HEK293 (cell line): ENCODE measurements at regions not wholly inside any gene's neighbourhood (a gene's known extent, or its start where the extent isn't known, plus 50 kb on each side); places are given as distances from the start of the nearest gene placed in this dataset.

Experiments used
- CTCF ChIA-PET: fragments of 350-600 bp; formaldehyde crosslinking; extraction: SDS; loops from one replicate; lab custom pipeline; 2021; ENCODE audit warnings: antibody characterized with exemption; lab: Yijun Ruan, JAX
- POLR2A ChIA-PET: fragments of 300-600 bp; formaldehyde crosslinking; extraction: SDS; loops from one replicate; lab custom pipeline; 2020; ENCODE audit warnings: antibody characterized with exemption, inconsistent platforms; lab: Yijun Ruan, JAX
- H3K27ac ChIP-seq: fragments of 200-500 bp; sonication (Bioruptor generic); 2 replicates; pipeline ENCODE4 v1.5.1; 2014; ENCODE audit warnings: low read depth, low read length, control low read depth, inconsistent platforms; ENCODE audit errors: extremely low read depth
- H3K36me3 ChIP-seq, 2 experiments: fragments of 200-500 bp in 1 of 2; sonication (Bioruptor generic) in 1 of 2; 1 replicate in 1 of 2; 2 replicates in 1 of 2; pipeline ENCODE4 v1.5.1; 2014 to 2017; ENCODE audit warnings: inconsistent platforms in 2 of 2, low read length in 2 of 2; ENCODE audit not compliant: control insufficient read depth in 2 of 2, insufficient read depth in 1 of 2
- H3K4me1 ChIP-seq: fragments of 200-500 bp; sonication (Bioruptor generic); 2 replicates; pipeline ENCODE4 v1.5.1; 2014; ENCODE audit warnings: mild to moderate bottlenecking, low read length, inconsistent platforms; ENCODE audit not compliant: control insufficient read depth, insufficient read depth
- H3K4me3 ChIP-seq: 2 replicates; pipeline ENCODE4 v1.5.1; 2011; ENCODE audit warnings: low read depth, mild to moderate bottlenecking, control low read depth, low read length, moderate library complexity
- H3K9me3 ChIP-seq: fragments of 200-500 bp; sonication (Bioruptor generic); 2 replicates; pipeline ENCODE4 v1.5.1; 2014; ENCODE audit warnings: low read depth, low read length, inconsistent platforms; ENCODE audit not compliant: control insufficient read depth, insufficient read depth
- EGR2 ChIP-seq: fragments of 450-650 bp; formaldehyde crosslinking; IDR thresholded peaks from 2 replicates; pipeline ENCODE4 v1.5.1; 2016; ENCODE audit warnings: low read depth, missing biosample characterization, missing genetic modification characterization
- IKZF3 ChIP-seq: fragments of 450-650 bp; IDR thresholded peaks from 2 replicates; pipeline ENCODE4 v1.5.0; 2018; ENCODE audit warnings: missing biosample characterization, mild to moderate bottlenecking, missing genetic modification characterization, moderate library complexity
- KLF8 ChIP-seq: fragments of 450-650 bp; formaldehyde crosslinking; IDR thresholded peaks from 2 replicates; pipeline ENCODE4 v1.5.1; 2016; ENCODE audit warnings: missing biosample characterization, missing genetic modification characterization
- SCRT2 ChIP-seq: fragments of 450-650 bp; formaldehyde crosslinking; IDR thresholded peaks from 2 replicates; pipeline ENCODE4 v1.5.1; 2016; ENCODE audit warnings: missing biosample characterization, missing genetic modification characterization
- SP3 ChIP-seq: fragments of 450-650 bp; formaldehyde crosslinking; IDR thresholded peaks from 2 replicates; pipeline ENCODE4 v1.5.1; 2016; ENCODE audit warnings: missing biosample characterization, missing genetic modification characterization
- WT1 ChIP-seq: fragments of 450-650 bp; formaldehyde crosslinking; IDR thresholded peaks from 2 replicates; pipeline ENCODE4 v1.5.1; 2016; ENCODE audit warnings: missing biosample characterization, missing genetic modification characterization
- YY2 ChIP-seq: fragments of 450-650 bp; formaldehyde crosslinking; IDR thresholded peaks from 2 replicates; pipeline ENCODE4 v1.5.1; 2016; ENCODE audit warnings: missing biosample characterization, missing genetic modification characterization
- ZFP3 ChIP-seq: fragments of 450-650 bp; formaldehyde crosslinking; IDR thresholded peaks from 2 replicates; pipeline ENCODE4 v1.5.1; 2016; ENCODE audit warnings: low read depth, missing biosample characterization, missing genetic modification characterization
- ZFP69B ChIP-seq: fragments of 450-650 bp; formaldehyde crosslinking; IDR thresholded peaks from 2 replicates; pipeline ENCODE4 v1.5.1; 2016; ENCODE audit warnings: missing biosample characterization, missing genetic modification characterization
- ZIC2 ChIP-seq: fragments of 450-650 bp; formaldehyde crosslinking; IDR thresholded peaks from 2 replicates; pipeline ENCODE4 v1.5.1; 2016; ENCODE audit warnings: missing biosample characterization, missing genetic modification characterization
- ZNF112 ChIP-seq: fragments of 450-650 bp; formaldehyde crosslinking; IDR thresholded peaks from 2 replicates; pipeline ENCODE4 v1.5.0; 2017; ENCODE audit warnings: missing biosample characterization, missing genetic modification characterization
- ZNF155 ChIP-seq: fragments of 450-650 bp; formaldehyde crosslinking; IDR thresholded peaks from 2 replicates; pipeline ENCODE4 v1.5.1; 2016; ENCODE audit warnings: missing biosample characterization, missing genetic modification characterization
- ZNF19 ChIP-seq: fragments of 450-650 bp; formaldehyde crosslinking; IDR thresholded peaks from 2 replicates; pipeline ENCODE4; 2016; ENCODE audit warnings: missing biosample characterization, missing genetic modification characterization, low read depth
- ZNF350 ChIP-seq: fragments of 450-650 bp; formaldehyde crosslinking; IDR thresholded peaks from 2 replicates; pipeline ENCODE4 v1.5.0; 2017; ENCODE audit warnings: missing biosample characterization, mild to moderate bottlenecking, missing genetic modification characterization
- ZNF354C ChIP-seq: fragments of 450-650 bp; formaldehyde crosslinking; IDR thresholded peaks from 2 replicates; pipeline ENCODE4 v1.5.1; 2016; ENCODE audit warnings: missing biosample characterization, missing genetic modification characterization, low read depth, borderline replicate concordance
- ZNF544 ChIP-seq: fragments of 450-650 bp; formaldehyde crosslinking; IDR thresholded peaks from 2 replicates; pipeline ENCODE4 v1.5.0; 2017; ENCODE audit warnings: missing biosample characterization, missing genetic modification characterization
- ZNF596 ChIP-seq: fragments of 450-650 bp; IDR thresholded peaks from 2 replicates; pipeline ENCODE4 v1.5.0; 2018; ENCODE audit warnings: missing biosample characterization, mild to moderate bottlenecking, missing genetic modification characterization, moderate library complexity
- ZNF664 ChIP-seq: fragments of 450-650 bp; formaldehyde crosslinking; IDR thresholded peaks from 2 replicates; pipeline ENCODE4 v1.5.1; 2016; ENCODE audit warnings: missing biosample characterization, missing genetic modification characterization
- ZNF747 ChIP-seq: fragments of 450-650 bp; formaldehyde crosslinking; IDR thresholded peaks from 2 replicates; pipeline ENCODE4 v1.5.1; 2016; ENCODE audit warnings: missing biosample characterization, missing genetic modification characterization
- ZNF777 ChIP-seq: fragments of 450-650 bp; formaldehyde crosslinking; IDR thresholded peaks from 2 replicates; pipeline ENCODE4 v1.5.1; 2017; ENCODE audit warnings: missing biosample characterization, missing genetic modification characterization, borderline replicate concordance
- ZSCAN30 ChIP-seq: fragments of 450-650 bp; IDR thresholded peaks from 2 replicates; pipeline ENCODE4 v1.5.1; 2018; ENCODE audit warnings: missing biosample characterization, mild to moderate bottlenecking, missing genetic modification characterization, moderate library complexity
- TF ChIP-seq, protein P1 (sequence below): fragments of 450-650 bp; formaldehyde crosslinking; IDR thresholded peaks from 2 replicates; pipeline ENCODE4 v1.5.1; 2017; ENCODE audit warnings: missing biosample characterization, mild to moderate bottlenecking, missing genetic modification characterization, moderate library complexity
- TF ChIP-seq, protein P2 (sequence below): fragments of 450-650 bp; formaldehyde crosslinking; IDR thresholded peaks from 2 replicates; pipeline ENCODE4 v1.5.1; 2016; ENCODE audit warnings: missing biosample characterization, missing genetic modification characterization
- TF ChIP-seq, protein P3 (sequence below): fragments of 450-650 bp; IDR thresholded peaks from 2 replicates; pipeline ENCODE4 v1.5.1; 2018; ENCODE audit warnings: missing biosample characterization, missing genetic modification characterization

DNA sequence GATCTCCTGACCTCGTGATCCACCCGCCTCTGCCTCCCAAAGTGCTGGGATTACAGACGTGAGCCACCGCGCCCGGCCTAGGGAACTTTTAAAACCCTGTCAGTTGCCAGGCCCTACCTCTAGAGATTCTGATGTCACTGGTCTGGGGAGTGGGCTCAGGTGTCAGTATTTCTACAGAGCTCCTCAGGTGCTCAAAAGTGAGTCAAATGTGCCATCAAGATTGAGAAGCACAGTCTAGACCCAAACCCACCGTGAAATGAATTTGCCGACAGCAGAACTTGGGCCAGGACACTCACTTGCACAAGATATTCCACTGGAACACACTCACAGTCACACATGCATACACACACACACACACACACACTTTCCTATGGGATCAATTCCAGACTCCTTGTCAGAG lies 215.5 kb downstream of the RRAGC start:
- H3K27ac ChIP-seq, result no peak overlapping the region
- no peaks in the 10 kb centered on the region for H3K36me3 ChIP-seq
- no peaks in the 10 kb centered on the region for H3K4me1 ChIP-seq
- ChIA-PET POLR2A (no interaction called here), CTCF (no interaction called here)
- no peak overlapping the region for H3K4me3 ChIP-seq
- no peak for TF ChIP-seq ZNF19 (tag by site-specific recombination)
- TF ChIP-seq YY2 (tag by site-specific recombination), result no peak
- no peak for TF ChIP-seq ZSCAN30 (tag by site-specific recombination)
- TF ChIP-seq KLF8 (tag by site-specific recombination), result no peak
- no peak for TF ChIP-seq ZNF777
- TF ChIP-seq, all 188 proteins: peak for 0
- no peaks in the 10 kb centered on the region for H3K9me3 ChIP-seq

DNA sequence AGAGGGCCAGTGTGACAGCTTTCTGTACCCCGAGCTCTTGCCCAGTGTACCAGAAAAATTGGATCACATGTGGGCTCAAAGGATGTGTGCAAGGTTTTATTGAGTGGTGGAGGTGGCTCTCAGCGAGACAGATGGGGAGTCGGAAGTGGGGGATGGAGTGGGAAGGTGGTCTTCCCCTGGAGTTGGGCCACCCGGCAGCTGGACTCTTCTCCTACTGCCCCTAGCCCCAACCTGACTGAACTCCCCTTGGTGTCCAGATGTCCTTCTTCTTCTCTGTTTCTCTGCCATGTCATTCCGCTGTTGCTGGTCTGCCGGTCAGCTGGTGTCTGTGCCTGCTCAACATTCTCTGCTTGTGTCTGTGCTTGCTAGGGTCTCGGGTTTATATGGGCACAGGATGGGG lies 217.9 kb downstream of the RRAGC start:
- CTCF ChIA-PET, result no interaction called here
- H3K36me3 ChIP-seq, result no peaks in the 10 kb centered on the region
- TF ChIP-seq, protein P1, sequence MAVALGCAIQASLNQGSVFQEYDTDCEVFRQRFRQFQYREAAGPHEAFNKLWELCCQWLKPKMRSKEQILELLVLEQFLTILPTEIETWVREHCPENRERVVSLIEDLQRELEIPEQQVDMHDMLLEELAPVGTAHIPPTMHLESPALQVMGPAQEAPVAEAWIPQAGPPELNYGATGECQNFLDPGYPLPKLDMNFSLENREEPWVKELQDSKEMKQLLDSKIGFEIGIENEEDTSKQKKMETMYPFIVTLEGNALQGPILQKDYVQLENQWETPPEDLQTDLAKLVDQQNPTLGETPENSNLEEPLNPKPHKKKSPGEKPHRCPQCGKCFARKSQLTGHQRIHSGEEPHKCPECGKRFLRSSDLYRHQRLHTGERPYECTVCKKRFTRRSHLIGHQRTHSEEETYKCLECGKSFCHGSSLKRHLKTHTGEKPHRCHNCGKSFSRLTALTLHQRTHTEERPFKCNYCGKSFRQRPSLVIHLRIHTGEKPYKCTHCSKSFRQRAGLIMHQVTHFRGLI (tag by site-specific recombination), result no peak
- TF ChIP-seq IKZF3 (tag by site-specific recombination) (no peak), ZNF664 (tag by site-specific recombination) (no peak), ZIC2 (tag by site-specific recombination) (no peak), SCRT2 (tag by site-specific recombination) (no peak), ZFP3 (no peak), ZNF544 (tag by site-specific recombination) (no peak), ZFP69B (tag by site-specific recombination) (no peak), ZNF747 (tag by site-specific recombination) (no peak), SP3 (tag by site-specific recombination) (no peak), ZNF596 (tag by site-specific recombination) (no peak), ZNF112 (tag by site-specific recombination) (no peak), ZNF155 (no peak), ZNF354C (tag by site-specific recombination) (no peak), ZNF350 (tag by site-specific recombination) (no peak)
- TF ChIP-seq, protein P2, sequence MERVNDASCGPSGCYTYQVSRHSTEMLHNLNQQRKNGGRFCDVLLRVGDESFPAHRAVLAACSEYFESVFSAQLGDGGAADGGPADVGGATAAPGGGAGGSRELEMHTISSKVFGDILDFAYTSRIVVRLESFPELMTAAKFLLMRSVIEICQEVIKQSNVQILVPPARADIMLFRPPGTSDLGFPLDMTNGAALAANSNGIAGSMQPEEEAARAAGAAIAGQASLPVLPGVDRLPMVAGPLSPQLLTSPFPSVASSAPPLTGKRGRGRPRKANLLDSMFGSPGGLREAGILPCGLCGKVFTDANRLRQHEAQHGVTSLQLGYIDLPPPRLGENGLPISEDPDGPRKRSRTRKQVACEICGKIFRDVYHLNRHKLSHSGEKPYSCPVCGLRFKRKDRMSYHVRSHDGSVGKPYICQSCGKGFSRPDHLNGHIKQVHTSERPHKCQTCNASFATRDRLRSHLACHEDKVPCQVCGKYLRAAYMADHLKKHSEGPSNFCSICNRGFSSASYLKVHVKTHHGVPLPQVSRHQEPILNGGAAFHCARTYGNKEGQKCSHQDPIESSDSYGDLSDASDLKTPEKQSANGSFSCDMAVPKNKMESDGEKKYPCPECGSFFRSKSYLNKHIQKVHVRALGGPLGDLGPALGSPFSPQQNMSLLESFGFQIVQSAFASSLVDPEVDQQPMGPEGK (tag by site-specific recombination), result no peak
- TF ChIP-seq, all 188 proteins: peak for 0
- Histone ChIP-seq H3K4me3 (no peak overlapping the region), H3K4me1 (no peaks in the 10 kb centered on the region), H3K9me3 (no peaks in the 10 kb centered on the region), H3K27ac (no peak overlapping the region)
- POLR2A ChIA-PET, result no interaction called here

DNA sequence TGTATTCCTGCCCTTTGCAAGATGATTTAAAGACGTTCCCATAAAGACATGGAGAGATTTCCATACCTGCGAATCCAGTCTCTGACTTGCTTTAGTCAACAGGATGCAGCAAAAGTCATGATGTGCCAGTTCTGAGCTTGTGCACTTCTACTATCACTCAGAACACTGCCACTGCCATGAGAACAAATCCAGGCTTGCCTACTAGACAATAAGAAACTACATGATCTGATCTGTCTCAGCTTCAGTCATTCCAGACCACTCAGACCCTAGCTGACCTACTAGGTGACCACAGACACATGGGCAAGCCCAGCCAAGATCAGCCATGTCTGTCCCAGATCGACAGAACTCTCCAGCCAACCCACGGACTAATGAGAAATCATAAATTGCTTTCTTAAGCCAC lies 219.2 kb downstream of the RRAGC start:
- Histone ChIP-seq H3K4me3 (no peak overlapping the region), H3K27ac (no peak overlapping the region), H3K9me3 (no peaks in the 10 kb centered on the region), H3K36me3 (no peaks in the 10 kb centered on the region), H3K4me1 (no peaks in the 10 kb centered on the region)
- ChIA-PET POLR2A (no interaction called here), CTCF (interaction anchor here (0.5 to 0.6 kb wide), 2 partner anchors 180 to 282 kb away, joined by 3 to 5 read pairs; no protein-coding TSS in a partner anchor)
- no peak for TF ChIP-seq WT1 (tag by site-specific recombination)
- TF ChIP-seq, protein P3, sequence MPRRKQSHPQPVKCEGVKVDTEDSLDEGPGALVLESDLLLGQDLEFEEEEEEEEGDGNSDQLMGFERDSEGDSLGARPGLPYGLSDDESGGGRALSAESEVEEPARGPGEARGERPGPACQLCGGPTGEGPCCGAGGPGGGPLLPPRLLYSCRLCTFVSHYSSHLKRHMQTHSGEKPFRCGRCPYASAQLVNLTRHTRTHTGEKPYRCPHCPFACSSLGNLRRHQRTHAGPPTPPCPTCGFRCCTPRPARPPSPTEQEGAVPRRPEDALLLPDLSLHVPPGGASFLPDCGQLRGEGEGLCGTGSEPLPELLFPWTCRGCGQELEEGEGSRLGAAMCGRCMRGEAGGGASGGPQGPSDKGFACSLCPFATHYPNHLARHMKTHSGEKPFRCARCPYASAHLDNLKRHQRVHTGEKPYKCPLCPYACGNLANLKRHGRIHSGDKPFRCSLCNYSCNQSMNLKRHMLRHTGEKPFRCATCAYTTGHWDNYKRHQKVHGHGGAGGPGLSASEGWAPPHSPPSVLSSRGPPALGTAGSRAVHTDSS (tag by site-specific recombination), result no peak
- TF ChIP-seq EGR2 (tag by site-specific recombination), result no peak
